HEK293 (cell line): ENCODE measurements at regions not wholly inside any gene's neighbourhood (a gene's known extent, or its start where the extent isn't known, plus 50 kb on each side); places are given as distances from the start of the nearest gene placed in this dataset.

Experiments
- CTCF ChIA-PET: fragments of 350-600 bp; formaldehyde crosslinking; extraction: SDS; loops from one replicate; lab custom pipeline; 2021; ENCODE audit warnings: antibody characterized with exemption; lab: Yijun Ruan, JAX
- POLR2A ChIA-PET: fragments of 300-600 bp; formaldehyde crosslinking; extraction: SDS; loops from one replicate; lab custom pipeline; 2020; ENCODE audit warnings: antibody characterized with exemption, inconsistent platforms; lab: Yijun Ruan, JAX
- H3K27ac ChIP-seq: fragments of 200-500 bp; sonication (Bioruptor generic); 2 replicates; pipeline ENCODE4 v1.5.1; 2014; ENCODE audit warnings: low read depth, low read length, control low read depth, inconsistent platforms; ENCODE audit errors: extremely low read depth
- H3K36me3 ChIP-seq, 2 experiments: fragments of 200-500 bp in 1 of 2; sonication (Bioruptor generic) in 1 of 2; 1 replicate in 1 of 2; 2 replicates in 1 of 2; pipeline ENCODE4 v1.5.1; 2014 to 2017; ENCODE audit warnings: inconsistent platforms in 2 of 2, low read length in 2 of 2; ENCODE audit not compliant: control insufficient read depth in 2 of 2, insufficient read depth in 1 of 2
- H3K4me1 ChIP-seq: fragments of 200-500 bp; sonication (Bioruptor generic); 2 replicates; pipeline ENCODE4 v1.5.1; 2014; ENCODE audit warnings: mild to moderate bottlenecking, low read length, inconsistent platforms; ENCODE audit not compliant: control insufficient read depth, insufficient read depth
- H3K4me3 ChIP-seq: 2 replicates; pipeline ENCODE4 v1.5.1; 2011; ENCODE audit warnings: low read depth, mild to moderate bottlenecking, control low read depth, low read length, moderate library complexity
- H3K9me3 ChIP-seq: fragments of 200-500 bp; sonication (Bioruptor generic); 2 replicates; pipeline ENCODE4 v1.5.1; 2014; ENCODE audit warnings: low read depth, low read length, inconsistent platforms; ENCODE audit not compliant: control insufficient read depth, insufficient read depth
- BCL6B ChIP-seq: fragments of 450-650 bp; formaldehyde crosslinking; IDR thresholded peaks from 2 replicates; pipeline ENCODE4 v1.5.1; 2017; ENCODE audit warnings: missing biosample characterization, missing genetic modification characterization
- IKZF3 ChIP-seq: fragments of 450-650 bp; IDR thresholded peaks from 2 replicates; pipeline ENCODE4 v1.5.0; 2018; ENCODE audit warnings: missing biosample characterization, mild to moderate bottlenecking, missing genetic modification characterization, moderate library complexity
- OVOL3 ChIP-seq: fragments of 450-650 bp; formaldehyde crosslinking; IDR thresholded peaks from 2 replicates; pipeline ENCODE4 v1.5.1; 2016; ENCODE audit warnings: missing biosample characterization, missing genetic modification characterization
- TSHZ1 ChIP-seq: fragments of 450-650 bp; formaldehyde crosslinking; IDR thresholded peaks from 2 replicates; pipeline ENCODE4 v1.5.1; 2016; ENCODE audit warnings: missing biosample characterization, missing genetic modification characterization, borderline replicate concordance
- YY1 ChIP-seq: fragments of 450-650 bp; formaldehyde crosslinking; IDR thresholded peaks from 2 replicates; pipeline ENCODE4 v1.5.1; 2018; ENCODE audit warnings: missing biosample characterization, missing genetic modification characterization
- ZNF184 ChIP-seq: fragments of 450-650 bp; IDR thresholded peaks from 2 replicates; pipeline ENCODE4 v1.5.1; 2018; ENCODE audit warnings: missing biosample characterization, mild to moderate bottlenecking, missing genetic modification characterization
- ZNF2 ChIP-seq: fragments of 450-650 bp; formaldehyde crosslinking; IDR thresholded peaks from 2 replicates; pipeline ENCODE4 v1.5.1; 2016; ENCODE audit warnings: missing biosample characterization, missing genetic modification characterization
- ZNF202 ChIP-seq: fragments of 450-650 bp; formaldehyde crosslinking; IDR thresholded peaks from 2 replicates; pipeline ENCODE4 v1.5.1; 2016; ENCODE audit warnings: missing biosample characterization, missing genetic modification characterization, borderline replicate concordance
- ZNF214 ChIP-seq: fragments of 450-650 bp; formaldehyde crosslinking; IDR thresholded peaks from 2 replicates; pipeline ENCODE4 v1.5.1; 2017; ENCODE audit warnings: missing biosample characterization, mild to moderate bottlenecking, missing genetic modification characterization, borderline replicate concordance
- ZNF292 ChIP-seq: fragments of 450-650 bp; formaldehyde crosslinking; IDR thresholded peaks from 2 replicates; pipeline ENCODE4 v1.5.1; 2016; ENCODE audit warnings: low read depth, missing biosample characterization, missing genetic modification characterization, borderline replicate concordance
- ZNF404 ChIP-seq: fragments of 450-650 bp; formaldehyde crosslinking; IDR thresholded peaks from 2 replicates; pipeline ENCODE4 v1.5.1; 2017; ENCODE audit warnings: missing biosample characterization, missing genetic modification characterization
- ZNF423 ChIP-seq: fragments of 450-650 bp; formaldehyde crosslinking; IDR thresholded peaks from 2 replicates; pipeline ENCODE4 v1.5.1; 2016; ENCODE audit warnings: missing biosample characterization, missing genetic modification characterization
- ZNF571 ChIP-seq: fragments of 450-650 bp; formaldehyde crosslinking; IDR thresholded peaks from 2 replicates; pipeline ENCODE4 v1.5.0; 2017; ENCODE audit warnings: missing biosample characterization, missing genetic modification characterization
- ZNF623 ChIP-seq: fragments of 450-650 bp; formaldehyde crosslinking; IDR thresholded peaks from 2 replicates; pipeline ENCODE4 v1.5.1; 2016; ENCODE audit warnings: missing biosample characterization, missing genetic modification characterization
- ZNF626 ChIP-seq: fragments of 450-650 bp; sonication (Bioruptor Pico); formaldehyde crosslinking; IDR thresholded peaks from 2 replicates; pipeline ENCODE4 v1.5.1; 2018; ENCODE audit warnings: missing biosample characterization, missing genetic modification characterization, inconsistent platforms
- ZNF660 ChIP-seq: fragments of 450-650 bp; IDR thresholded peaks from 2 replicates; pipeline ENCODE4 v1.5.1; 2018; ENCODE audit warnings: missing biosample characterization, mild to moderate bottlenecking, missing genetic modification characterization
- ZNF843 ChIP-seq: fragments of 450-650 bp; formaldehyde crosslinking; IDR thresholded peaks from 2 replicates; pipeline ENCODE4 v1.5.1; 2016; ENCODE audit warnings: missing biosample characterization, missing genetic modification characterization
- TF ChIP-seq, protein P1 (sequence below): fragments of 450-650 bp; formaldehyde crosslinking; IDR thresholded peaks from 2 replicates; pipeline ENCODE4 v1.5.1; 2017; ENCODE audit warnings: missing biosample characterization, missing genetic modification characterization
- TF ChIP-seq, protein P2 (sequence below): fragments of 450-650 bp; formaldehyde crosslinking; IDR thresholded peaks from 2 replicates; pipeline ENCODE4 v1.5.1; 2016; ENCODE audit warnings: missing biosample characterization, missing genetic modification characterization
- TF ChIP-seq, protein P3 (sequence below): fragments of 450-650 bp; formaldehyde crosslinking; IDR thresholded peaks from 2 replicates; pipeline ENCODE4 v1.5.1; 2016; ENCODE audit warnings: missing biosample characterization, missing genetic modification characterization

DNA sequence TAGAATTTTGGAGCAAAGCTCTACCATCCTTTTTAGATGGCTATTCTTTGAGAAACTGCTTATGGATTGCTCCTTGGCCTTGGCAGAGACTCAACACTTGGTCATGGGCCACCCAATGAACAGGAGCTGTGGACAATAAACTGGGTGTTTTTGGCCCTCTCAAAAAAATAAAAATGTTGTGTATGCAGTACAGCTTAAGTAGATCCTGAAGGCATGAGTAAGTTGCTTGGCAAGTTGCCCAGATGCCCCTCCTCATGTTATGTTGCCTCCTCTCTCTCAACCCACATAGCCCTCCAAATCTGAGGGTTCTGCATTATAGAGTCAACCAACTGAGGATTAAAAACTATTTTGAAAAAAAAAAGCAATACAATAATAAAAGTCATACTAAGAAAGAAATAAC, 124.9 kb downstream of the ATP23 start:
- no peak overlapping the region for H3K27ac ChIP-seq
- TF ChIP-seq ZNF626 (tag by site-specific recombination): no peak
- no peak for TF ChIP-seq YY1
- TF ChIP-seq, protein P1, sequence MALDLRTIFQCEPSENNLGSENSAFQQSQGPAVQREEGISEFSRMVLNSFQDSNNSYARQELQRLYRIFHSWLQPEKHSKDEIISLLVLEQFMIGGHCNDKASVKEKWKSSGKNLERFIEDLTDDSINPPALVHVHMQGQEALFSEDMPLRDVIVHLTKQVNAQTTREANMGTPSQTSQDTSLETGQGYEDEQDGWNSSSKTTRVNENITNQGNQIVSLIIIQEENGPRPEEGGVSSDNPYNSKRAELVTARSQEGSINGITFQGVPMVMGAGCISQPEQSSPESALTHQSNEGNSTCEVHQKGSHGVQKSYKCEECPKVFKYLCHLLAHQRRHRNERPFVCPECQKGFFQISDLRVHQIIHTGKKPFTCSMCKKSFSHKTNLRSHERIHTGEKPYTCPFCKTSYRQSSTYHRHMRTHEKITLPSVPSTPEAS (tag by site-specific recombination): no peak
- TF ChIP-seq ZNF660 (tag by site-specific recombination): no peak
- TF ChIP-seq ZNF184 (tag by site-specific recombination): no peak
- no peak for TF ChIP-seq ZNF404 (tag by site-specific recombination)
- TF ChIP-seq, all 188 proteins: peak for 0
- Histone ChIP-seq H3K4me1 (no peaks in the 10 kb centered on the region), H3K36me3 (no peaks in the 10 kb centered on the region), H3K9me3 (no peaks in the 10 kb centered on the region), H3K4me3 (no peak overlapping the region)
- ChIA-PET CTCF (no interaction called here), POLR2A (no interaction called here)

- Histone ChIP-seq H3K4me3 (no peak overlapping the region), H3K36me3 (no peaks in the 10 kb centered on the region), H3K4me1 (no peaks in the 10 kb centered on the region), H3K9me3 (no peaks in the 10 kb centered on the region), H3K27ac (no peak overlapping the region)
- CTCF ChIA-PET: no interaction called here
- POLR2A ChIA-PET: no interaction called here
- TF ChIP-seq ZNF292 (tag by site-specific recombination): no peak
- TF ChIP-seq OVOL3: no peak
- TF ChIP-seq ZNF843 (tag by site-specific recombination): no peak
- TF ChIP-seq, protein P2, sequence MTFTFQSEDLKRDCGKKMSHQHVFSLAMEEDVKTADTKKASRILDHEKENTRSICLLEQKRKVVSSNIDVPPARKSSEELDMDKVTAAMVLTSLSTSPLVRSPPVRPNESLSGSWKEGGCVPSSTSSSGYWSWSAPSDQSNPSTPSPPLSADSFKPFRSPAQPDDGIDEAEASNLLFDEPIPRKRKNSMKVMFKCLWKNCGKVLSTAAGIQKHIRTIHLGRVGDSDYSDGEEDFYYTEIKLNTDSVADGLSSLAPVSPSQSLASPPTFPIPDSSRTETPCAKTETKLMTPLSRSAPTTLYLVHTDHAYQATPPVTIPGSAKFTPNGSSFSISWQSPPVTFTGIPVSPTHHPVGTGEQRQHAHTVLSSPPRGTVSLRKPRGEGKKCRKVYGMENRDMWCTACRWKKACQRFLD: no peak
- no peak for TF ChIP-seq ZNF423
- no peak for TF ChIP-seq ZNF2 (tag by site-specific recombination)
- no peak for TF ChIP-seq ZNF571 (tag by site-specific recombination)
- TF ChIP-seq BCL6B (tag by site-specific recombination): no peak
- TF ChIP-seq ZNF623 (tag by site-specific recombination): no peak
- no peak for TF ChIP-seq ZNF214 (tag by site-specific recombination)
- no peak for TF ChIP-seq ZNF202 (tag by site-specific recombination)
- TF ChIP-seq, protein P3, sequence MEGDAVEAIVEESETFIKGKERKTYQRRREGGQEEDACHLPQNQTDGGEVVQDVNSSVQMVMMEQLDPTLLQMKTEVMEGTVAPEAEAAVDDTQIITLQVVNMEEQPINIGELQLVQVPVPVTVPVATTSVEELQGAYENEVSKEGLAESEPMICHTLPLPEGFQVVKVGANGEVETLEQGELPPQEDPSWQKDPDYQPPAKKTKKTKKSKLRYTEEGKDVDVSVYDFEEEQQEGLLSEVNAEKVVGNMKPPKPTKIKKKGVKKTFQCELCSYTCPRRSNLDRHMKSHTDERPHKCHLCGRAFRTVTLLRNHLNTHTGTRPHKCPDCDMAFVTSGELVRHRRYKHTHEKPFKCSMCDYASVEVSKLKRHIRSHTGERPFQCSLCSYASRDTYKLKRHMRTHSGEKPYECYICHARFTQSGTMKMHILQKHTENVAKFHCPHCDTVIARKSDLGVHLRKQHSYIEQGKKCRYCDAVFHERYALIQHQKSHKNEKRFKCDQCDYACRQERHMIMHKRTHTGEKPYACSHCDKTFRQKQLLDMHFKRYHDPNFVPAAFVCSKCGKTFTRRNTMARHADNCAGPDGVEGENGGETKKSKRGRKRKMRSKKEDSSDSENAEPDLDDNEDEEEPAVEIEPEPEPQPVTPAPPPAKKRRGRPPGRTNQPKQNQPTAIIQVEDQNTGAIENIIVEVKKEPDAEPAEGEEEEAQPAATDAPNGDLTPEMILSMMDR: no peak
- no peak for TF ChIP-seq IKZF3
- TF ChIP-seq TSHZ1: no peak
Observed at GRCh38 chr12:58067610-58068387, 126.4 kb downstream of the ATP23 start.
